GM12878 (cell line): ENCODE measurements at regions not wholly inside any gene's neighbourhood (a gene's known extent, or its start where the extent isn't known, plus 50 kb on each side); places are given as distances from the start of the nearest gene placed in this dataset.

ENCODE experiments used
- ATAC-seq: fragments of 200-7000 bp; cut with Tn5 transposase; 3 replicates; pipeline ENCODE4 v1.9.1; 2020; ENCODE audit warnings: mild to moderate bottlenecking, moderate library complexity
- BruUV-seq: library from RNA; stranded (reverse); fragments of 400-500 nt; replicated peaks from 2 replicates; lab custom pipeline; 2021; lab: Mats Ljungman, UMichigan
- CTCF ChIA-PET: fragments of 300-600 bp; sonication (Branson Sonifier 250); formaldehyde crosslinking; extraction: SDS; loops from one replicate; lab custom pipeline; 2021; ENCODE audit warnings: inconsistent platforms; lab: Yijun Ruan, JAX
- POLR2A ChIA-PET: fragments of 350-600 bp; formaldehyde crosslinking; extraction: SDS; loops from one replicate; lab custom pipeline; 2021; ENCODE audit warnings: inconsistent platforms; lab: Charles Lee
- RAD21 ChIA-PET: fragments of 300-600 bp; sonication (Branson Sonifier 250); formaldehyde crosslinking; loops from one replicate; lab custom pipeline; 2023; ENCODE audit warnings: antibody characterized with exemption; ENCODE audit not compliant: unreplicated experiment; lab: Charles Lee
- SMC1A ChIA-PET: fragments of 300-600 bp; sonication (Branson Sonifier 250); formaldehyde crosslinking; loops from one replicate; lab custom pipeline; 2023; ENCODE audit not compliant: unreplicated experiment, uncharacterized antibody; lab: Charles Lee
- DNase-seq: peaks from one replicate; pipeline ENCODE4 v3.0.0-alpha.2; 2011; ENCODE audit warnings: low read depth, low spot score
- FAIRE-seq: peaks from 3 replicates; lab custom pipeline; 2011; peaks lifted over from hg19 to GRCh38; lab: Jason Lieb, UNC
- H2AFZ ChIP-seq: 2 replicates; pipeline ENCODE4 v1.6.0; 2011; ENCODE audit warnings: low read depth, low read length, control low read depth; ENCODE audit not compliant: control insufficient read depth
- H3K27ac ChIP-seq: 2 replicates; pipeline ENCODE4 v1.5.1; 2011; ENCODE audit warnings: control low read depth; ENCODE audit not compliant: control insufficient read depth, insufficient read depth
- H3K27me3 ChIP-seq, 2 experiments: replicated peaks in 1 of 2; 2 replicates each; pipeline versions ENCODE4 v1.6.0 to v1.6.1; 2011; ENCODE audit warnings: low read length in 1 of 2; ENCODE audit not compliant: control insufficient read depth in 2 of 2, insufficient read depth in 2 of 2
- H3K36me3 ChIP-seq, 2 experiments: 2 replicates each; pipeline ENCODE4 v1.5.1; 2011; ENCODE audit warnings: low read length in 1 of 2; ENCODE audit not compliant: control insufficient read depth in 2 of 2, insufficient read depth in 2 of 2
- H3K4me1 ChIP-seq: 2 replicates; pipeline ENCODE4 v1.6.1; 2011; ENCODE audit warnings: mild to moderate bottlenecking, low read length, moderate library complexity, mixed read lengths; ENCODE audit not compliant: control insufficient read depth, insufficient read depth
- H3K4me2 ChIP-seq: 2 replicates; pipeline ENCODE4 v1.6.0; 2011; ENCODE audit warnings: control low read depth; ENCODE audit not compliant: control insufficient read depth, insufficient read depth
- H3K4me3 ChIP-seq: fragments of 200-600 bp; sonication (generic); 2 replicates; pipeline ENCODE4 v1.5.1; 2016
- H3K79me2 ChIP-seq: 2 replicates; pipeline ENCODE4 v1.6.0; 2011; ENCODE audit warnings: low read length; ENCODE audit not compliant: control insufficient read depth, insufficient read depth
- H3K9ac ChIP-seq: 2 replicates; pipeline ENCODE4 v1.8.0; 2011; ENCODE audit warnings: low read length, control low read depth, mixed read lengths; ENCODE audit not compliant: control insufficient read depth, insufficient read depth
- H3K9me3 ChIP-seq: replicated peaks from 3 replicates; pipeline ENCODE4 v1.5.1; 2011; ENCODE audit warnings: mild to moderate bottlenecking, low read length; ENCODE audit not compliant: control insufficient read depth, insufficient read depth
- H4K20me1 ChIP-seq: 2 replicates; pipeline ENCODE4 v1.6.0; 2011; ENCODE audit not compliant: control insufficient read depth, insufficient read depth
- CEBPB ChIP-seq, 2 experiments: fragments of 150-350 bp in 1 of 2; IDR thresholded peaks; 2 replicates each; pipeline ENCODE4 v1.6.1; 2012 to 2014; ENCODE audit warnings: low read depth in 2 of 2, low read length in 2 of 2, borderline replicate concordance in 1 of 2, inconsistent platforms in 1 of 2
- HDAC2 ChIP-seq: fragments of 200-600 bp; sonication (generic); IDR thresholded peaks from 2 replicates; pipeline ENCODE4 v1.6.1; 2017
- JUND ChIP-seq: IDR thresholded peaks from 2 replicates; pipeline ENCODE4 v1.6.1; 2012; ENCODE audit warnings: low read depth, mild to moderate bottlenecking, low read length, improper control_type of control experiment, moderate library complexity
- KDM1A ChIP-seq: fragments of 200-600 bp; sonication (generic); IDR thresholded peaks from 2 replicates; pipeline ENCODE4 v1.6.1; 2016; ENCODE audit warnings: borderline replicate concordance
- KLF5 ChIP-seq: fragments of 450-650 bp; IDR thresholded peaks from 2 replicates; pipeline ENCODE4 v1.6.1; 2014; ENCODE audit warnings: mild to moderate bottlenecking; ENCODE audit not compliant: partially characterized antibody
- MEF2A ChIP-seq: IDR thresholded peaks from 2 replicates; pipeline ENCODE4 v1.6.1; 2011; ENCODE audit warnings: low read depth, mild to moderate bottlenecking, low read length, moderate library complexity; ENCODE audit not compliant: insufficient read depth
- NR2F1 ChIP-seq: fragments of 450-650 bp; conservative IDR thresholded peaks from 2 replicates; pipeline ENCODE4 v1.6.1; 2017; ENCODE audit warnings: mild to moderate bottlenecking
- PML ChIP-seq: IDR thresholded peaks from 2 replicates; pipeline ENCODE4 v1.6.1; 2012; ENCODE audit warnings: low read length, inconsistent platforms
- RBBP5 ChIP-seq: fragments of 200-600 bp; sonication (generic); conservative IDR thresholded peaks from 2 replicates; pipeline ENCODE4 v1.6.1; 2016
- SMARCA5 ChIP-seq: fragments of 450-650 bp; IDR thresholded peaks from 2 replicates; pipeline ENCODE4 v1.6.1; 2017; ENCODE audit warnings: mild to moderate bottlenecking
- SP1 ChIP-seq: IDR thresholded peaks from one replicate; pipeline ENCODE4 v1.6.1; 2011; ENCODE audit warnings: low read depth, low read length
- STAT3 ChIP-seq: IDR thresholded peaks from 2 replicates; pipeline ENCODE4 v1.6.1; 2011; ENCODE audit warnings: low read depth, low read length, improper control_type of control experiment
- ZNF24 ChIP-seq: fragments of 450-650 bp; IDR thresholded peaks from 2 replicates; pipeline ENCODE4 v1.6.1; 2017; ENCODE audit warnings: antibody characterized with exemption, mild to moderate bottlenecking
- WGBS: methylation state at CpG from one replicate; pipeline ENCODE4 v1.1.6; 2016; ENCODE audit warnings: low lambda C conversion rate; ENCODE audit not compliant: insufficient replicate concordance, insufficient coverage; ENCODE audit errors: missing lambda C conversion rate; 5-methylcytosine and 5-hydroxymethylcytosine counted together
- in situ Hi-C: fragments of 300-500 bp; cut with MboI; formaldehyde crosslinking; loops from 9 replicates; pipeline ENCODE4 v1.14.3; 2018; ENCODE audit warnings: mixed read lengths
- intact Hi-C: fragments of 100-400 bp; cut with micrococcal nuclease; formaldehyde crosslinking; loops from one replicate; pipeline ENCODE4 v1.14.2; 2022; ENCODE audit not compliant: unreplicated experiment
- TF ChIP-seq, protein P1 (sequence below): IDR thresholded peaks from 2 replicates; pipeline ENCODE4 v1.6.1; 2012; ENCODE audit warnings: low read depth, low read length, improper control_type of control experiment
- TF ChIP-seq, protein P2 (sequence below): IDR thresholded peaks from 2 replicates; pipeline ENCODE4 v1.6.1; 2012; ENCODE audit warnings: improper control_type of control experiment, low read depth, low read length; ENCODE audit not compliant: insufficient replicate concordance
- TF ChIP-seq, protein P3 (sequence below): fragments of 450-650 bp; formaldehyde crosslinking; IDR thresholded peaks from 2 replicates; pipeline ENCODE4 v1.4.0; 2022; ENCODE audit warnings: mild to moderate bottlenecking, moderate library complexity

DNA sequence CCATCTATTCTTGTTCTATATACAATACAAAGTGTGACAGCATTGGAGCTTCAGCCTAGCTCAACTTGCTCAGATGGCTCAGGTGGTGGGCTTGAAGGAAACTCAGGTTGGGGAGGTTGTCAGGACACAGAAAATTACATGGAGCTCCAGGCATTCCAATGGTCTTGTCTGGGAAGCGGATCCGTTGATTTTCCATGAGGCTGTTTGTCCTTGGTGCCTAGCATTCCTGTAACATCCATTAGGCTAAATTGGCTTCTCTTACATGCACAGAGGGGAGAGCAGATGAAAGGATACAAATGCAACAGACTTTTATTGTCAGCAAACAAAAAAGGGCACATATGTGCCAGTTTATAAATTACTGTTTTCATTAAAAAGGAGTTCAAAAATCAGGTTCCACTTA is 75.5 kb upstream of the OTX2 start (continued):
- TF ChIP-seq, protein P1, sequence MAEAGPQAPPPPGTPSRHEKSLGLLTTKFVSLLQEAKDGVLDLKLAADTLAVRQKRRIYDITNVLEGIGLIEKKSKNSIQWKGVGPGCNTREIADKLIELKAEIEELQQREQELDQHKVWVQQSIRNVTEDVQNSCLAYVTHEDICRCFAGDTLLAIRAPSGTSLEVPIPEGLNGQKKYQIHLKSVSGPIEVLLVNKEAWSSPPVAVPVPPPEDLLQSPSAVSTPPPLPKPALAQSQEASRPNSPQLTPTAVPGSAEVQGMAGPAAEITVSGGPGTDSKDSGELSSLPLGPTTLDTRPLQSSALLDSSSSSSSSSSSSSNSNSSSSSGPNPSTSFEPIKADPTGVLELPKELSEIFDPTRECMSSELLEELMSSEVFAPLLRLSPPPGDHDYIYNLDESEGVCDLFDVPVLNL, result no peak
- TF ChIP-seq STAT3 (no peak), SP1 (no peak), ZNF24 (no peak)

DNA sequence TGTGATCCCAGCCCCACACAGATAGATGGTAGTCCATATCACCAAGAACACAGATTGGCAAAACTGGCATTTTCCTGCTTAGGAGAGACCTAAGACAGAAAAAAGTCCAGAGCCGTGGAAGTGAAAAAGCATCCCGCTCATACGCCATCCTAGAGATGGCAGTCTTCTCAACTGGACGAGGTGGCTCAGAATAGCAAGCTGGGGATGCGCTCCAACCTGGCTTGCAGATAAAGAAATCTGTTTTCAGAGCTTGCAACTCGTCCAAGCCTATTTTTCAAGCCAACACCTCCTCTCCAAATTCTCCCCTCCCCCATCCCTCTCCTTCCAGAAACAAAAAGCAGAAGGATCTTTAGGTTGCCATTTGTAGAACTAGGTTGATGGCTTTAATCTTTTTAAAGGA is 74.3 kb upstream of the OTX2 start:
- in situ Hi-C loops (no loop called here), intact Hi-C loops (no loop called here)
- Histone ChIP-seq H3K79me2 (no peaks in the 10 kb centered on the region), H3K36me3 (no peaks in the 10 kb centered on the region), H3K27ac (no peak overlapping the region), H3K4me2 (no peak overlapping the region), H3K9me3 (no peaks in the 10 kb centered on the region), H2AFZ (no peak overlapping the region), H3K4me3 (no peak overlapping the region), H4K20me1 (no peaks in the 10 kb centered on the region), H3K4me1 (no peaks in the 10 kb centered on the region), H3K27me3 (no peaks in the 10 kb centered on the region), H3K9ac (no peak overlapping the region)
- WGBS, result 36% methylated on average over 6 of the region's 6 CpGs
- ChIA-PET CTCF (no interaction called here), RAD21 (no interaction called here), SMC1A (interaction anchor here (0.8 kb wide), 1 partner anchor 40 kb away, joined by 3 read pairs; no protein-coding TSS in a partner anchor), POLR2A (no interaction called here)
- BruUV-seq, result no TSS peak
- FAIRE-seq, result no peak
- no peak for DNase-seq
- ATAC-seq, result no peak
- no peak for TF ChIP-seq KLF5
- TF ChIP-seq, protein P2, sequence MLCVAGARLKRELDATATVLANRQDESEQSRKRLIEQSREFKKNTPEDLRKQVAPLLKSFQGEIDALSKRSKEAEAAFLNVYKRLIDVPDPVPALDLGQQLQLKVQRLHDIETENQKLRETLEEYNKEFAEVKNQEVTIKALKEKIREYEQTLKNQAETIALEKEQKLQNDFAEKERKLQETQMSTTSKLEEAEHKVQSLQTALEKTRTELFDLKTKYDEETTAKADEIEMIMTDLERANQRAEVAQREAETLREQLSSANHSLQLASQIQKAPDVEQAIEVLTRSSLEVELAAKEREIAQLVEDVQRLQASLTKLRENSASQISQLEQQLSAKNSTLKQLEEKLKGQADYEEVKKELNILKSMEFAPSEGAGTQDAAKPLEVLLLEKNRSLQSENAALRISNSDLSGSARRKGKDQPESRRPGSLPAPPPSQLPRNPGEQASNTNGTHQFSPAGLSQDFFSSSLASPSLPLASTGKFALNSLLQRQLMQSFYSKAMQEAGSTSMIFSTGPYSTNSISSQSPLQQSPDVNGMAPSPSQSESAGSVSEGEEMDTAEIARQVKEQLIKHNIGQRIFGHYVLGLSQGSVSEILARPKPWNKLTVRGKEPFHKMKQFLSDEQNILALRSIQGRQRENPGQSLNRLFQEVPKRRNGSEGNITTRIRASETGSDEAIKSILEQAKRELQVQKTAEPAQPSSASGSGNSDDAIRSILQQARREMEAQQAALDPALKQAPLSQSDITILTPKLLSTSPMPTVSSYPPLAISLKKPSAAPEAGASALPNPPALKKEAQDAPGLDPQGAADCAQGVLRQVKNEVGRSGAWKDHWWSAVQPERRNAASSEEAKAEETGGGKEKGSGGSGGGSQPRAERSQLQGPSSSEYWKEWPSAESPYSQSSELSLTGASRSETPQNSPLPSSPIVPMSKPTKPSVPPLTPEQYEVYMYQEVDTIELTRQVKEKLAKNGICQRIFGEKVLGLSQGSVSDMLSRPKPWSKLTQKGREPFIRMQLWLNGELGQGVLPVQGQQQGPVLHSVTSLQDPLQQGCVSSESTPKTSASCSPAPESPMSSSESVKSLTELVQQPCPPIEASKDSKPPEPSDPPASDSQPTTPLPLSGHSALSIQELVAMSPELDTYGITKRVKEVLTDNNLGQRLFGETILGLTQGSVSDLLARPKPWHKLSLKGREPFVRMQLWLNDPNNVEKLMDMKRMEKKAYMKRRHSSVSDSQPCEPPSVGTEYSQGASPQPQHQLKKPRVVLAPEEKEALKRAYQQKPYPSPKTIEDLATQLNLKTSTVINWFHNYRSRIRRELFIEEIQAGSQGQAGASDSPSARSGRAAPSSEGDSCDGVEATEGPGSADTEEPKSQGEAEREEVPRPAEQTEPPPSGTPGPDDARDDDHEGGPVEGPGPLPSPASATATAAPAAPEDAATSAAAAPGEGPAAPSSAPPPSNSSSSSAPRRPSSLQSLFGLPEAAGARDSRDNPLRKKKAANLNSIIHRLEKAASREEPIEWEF, result no peak
- no peak for TF ChIP-seq NR2F1
- no peak for TF ChIP-seq HDAC2
- no peak for TF ChIP-seq CEBPB (IDR thresholded peaks at IDR 0.05; ENCODE audit: borderline replicate concordance in 1 of 2, low read depth in 2 of 2, low read length in 2 of 2)
- TF ChIP-seq, protein P3, sequence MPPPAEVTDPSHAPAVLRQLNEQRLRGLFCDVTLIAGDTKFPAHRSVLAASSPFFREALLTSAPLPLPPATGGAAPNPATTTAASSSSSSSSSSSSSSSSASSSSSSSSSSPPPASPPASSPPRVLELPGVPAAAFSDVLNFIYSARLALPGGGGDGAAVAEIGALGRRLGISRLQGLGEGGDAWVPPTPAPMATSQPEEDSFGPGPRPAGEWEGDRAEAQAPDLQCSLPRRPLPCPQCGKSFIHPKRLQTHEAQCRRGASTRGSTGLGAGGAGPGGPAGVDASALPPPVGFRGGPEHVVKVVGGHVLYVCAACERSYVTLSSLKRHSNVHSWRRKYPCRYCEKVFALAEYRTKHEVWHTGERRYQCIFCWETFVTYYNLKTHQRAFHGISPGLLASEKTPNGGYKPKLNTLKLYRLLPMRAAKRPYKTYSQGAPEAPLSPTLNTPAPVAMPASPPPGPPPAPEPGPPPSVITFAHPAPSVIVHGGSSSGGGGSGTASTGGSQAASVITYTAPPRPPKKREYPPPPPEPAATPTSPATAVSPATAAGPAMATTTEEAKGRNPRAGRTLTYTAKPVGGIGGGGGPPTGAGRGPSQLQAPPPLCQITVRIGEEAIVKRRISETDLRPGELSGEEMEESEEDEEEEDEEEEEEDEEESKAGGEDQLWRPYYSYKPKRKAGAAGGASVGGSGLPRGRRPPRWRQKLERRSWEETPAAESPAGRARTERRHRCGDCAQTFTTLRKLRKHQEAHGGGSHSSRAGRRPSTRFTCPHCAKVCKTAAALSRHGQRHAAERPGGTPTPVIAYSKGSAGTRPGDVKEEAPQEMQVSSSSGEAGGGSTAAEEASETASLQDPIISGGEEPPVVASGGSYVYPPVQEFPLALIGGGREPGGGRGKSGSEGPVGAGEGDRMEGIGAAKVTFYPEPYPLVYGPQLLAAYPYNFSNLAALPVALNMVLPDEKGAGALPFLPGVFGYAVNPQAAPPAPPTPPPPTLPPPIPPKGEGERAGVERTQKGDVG, result no peak
- no peak for TF ChIP-seq RBBP5
- TF ChIP-seq JUND, result no peak
- no peak for TF ChIP-seq PML
- no peak for TF ChIP-seq SMARCA5
- TF ChIP-seq MEF2A, result no peak
- TF ChIP-seq KDM1A, result no peak
